ENCODE measurements at regions not wholly inside any gene's neighbourhood (a gene's known extent, or its start where the extent isn't known, plus 50 kb on each side); places are given as distances from the start of the nearest gene placed in this dataset.
"Not testable (repeated sequence)": the region's sequence is repeated elsewhere in the genome, so short reads cannot be mapped to it uniquely, and the experiment has no call there.

DNA sequence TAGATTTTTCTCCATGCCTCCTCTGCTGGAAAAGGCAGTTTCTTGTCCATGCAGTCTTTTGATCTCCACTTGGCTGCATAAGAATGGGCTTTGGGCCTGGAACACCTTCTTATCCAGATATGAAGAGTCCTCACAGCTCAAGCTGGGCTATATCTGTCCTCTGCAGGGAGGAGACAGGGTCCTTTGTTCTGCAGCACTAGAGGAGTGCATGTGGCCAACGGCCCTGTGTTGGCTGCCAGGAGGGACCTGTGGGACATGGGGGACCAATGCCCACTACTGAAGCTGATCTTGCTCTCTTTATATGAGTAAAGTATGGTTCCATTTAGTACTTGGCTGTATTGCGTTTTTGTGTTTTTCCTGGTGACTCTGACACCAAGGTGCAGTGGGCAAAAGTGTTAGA lies 157.3 kb upstream of the ABI3BP start:
- Histone ChIP-seq H3K36me3 (no peaks in the 10 kb centered on the region), H3K4me3 (no peak overlapping the region), H3K4me1 (no peaks in the 10 kb centered on the region), H3K27ac (no peak overlapping the region), H3K27me3 (no peaks in the 10 kb centered on the region), H3K9me3 (replicated peaks) (no peaks in the 10 kb centered on the region)
- DNase-seq = no peak

DNA sequence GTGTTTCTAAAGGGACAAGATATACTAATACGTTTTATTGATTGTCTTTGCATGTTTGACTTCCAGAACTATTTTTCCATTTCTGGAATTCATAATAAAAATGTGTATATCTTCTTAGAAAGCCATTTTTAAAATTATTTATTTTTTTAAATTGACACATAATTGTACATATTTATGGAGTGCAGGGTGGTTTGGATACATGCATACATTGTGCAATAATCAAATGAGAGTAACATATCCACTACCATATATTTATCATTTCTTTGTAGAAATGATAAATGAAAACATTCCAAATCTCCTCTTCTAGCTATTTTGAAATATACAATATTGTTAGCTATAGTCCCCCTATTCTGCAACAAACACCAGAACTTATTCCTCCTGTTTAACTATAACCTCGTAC lies 156.5 kb upstream of the ABI3BP start:
- Histone ChIP-seq H3K27me3 (no peaks in the 10 kb centered on the region), H3K36me3 (no peaks in the 10 kb centered on the region), H3K4me3 (no peak overlapping the region), H3K4me1 (no peaks in the 10 kb centered on the region), H3K9me3 (replicated peaks) (no peaks in the 10 kb centered on the region), H3K27ac (no peak overlapping the region)
- DNase-seq = no peak

DNA sequence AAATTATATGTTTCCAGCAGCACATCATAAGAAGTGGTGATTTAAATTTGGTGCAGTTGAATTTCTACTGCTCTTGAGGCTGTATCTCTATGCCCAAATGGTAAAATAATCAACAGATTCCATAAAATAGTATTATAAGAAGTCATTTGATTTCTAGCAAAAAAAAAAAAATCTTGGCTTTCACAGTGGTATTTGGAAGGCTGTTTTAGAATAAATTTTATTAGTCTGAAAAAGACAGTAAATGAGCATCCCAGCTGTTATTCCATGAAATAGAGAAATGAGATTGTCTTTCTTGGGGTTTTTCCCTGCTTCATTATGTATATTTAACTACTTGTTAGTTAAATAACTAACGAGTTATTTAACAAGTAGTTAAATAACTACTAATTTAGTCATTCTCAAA lies 156.0 kb upstream of the ABI3BP start:
- Histone ChIP-seq H3K9me3 (replicated peaks) (no peaks in the 10 kb centered on the region), H3K36me3 (no peaks in the 10 kb centered on the region), H3K4me3 (no peak overlapping the region), H3K4me1 (no peaks in the 10 kb centered on the region), H3K27me3 (no peaks in the 10 kb centered on the region), H3K27ac (no peak overlapping the region)
- no peak for DNase-seq

DNA sequence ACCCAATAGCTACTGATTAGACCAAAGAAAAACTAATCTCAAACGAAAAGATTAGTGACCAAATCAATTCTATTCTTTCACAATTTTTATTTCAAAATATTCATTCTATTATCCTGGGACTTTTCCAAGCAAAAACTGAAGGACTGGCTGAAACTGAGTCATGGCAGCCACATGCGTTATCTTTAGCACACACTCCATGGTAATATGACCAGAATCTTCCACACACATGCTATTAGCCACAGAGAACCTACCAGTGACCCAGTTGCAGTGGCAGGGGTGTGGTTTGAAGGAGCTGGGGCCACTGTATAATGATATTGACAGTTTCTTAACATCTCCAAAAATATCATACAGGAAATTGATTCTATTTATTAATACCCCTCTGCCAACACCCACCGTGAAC lies 154.8 kb upstream of the ABI3BP start:
- Histone ChIP-seq H3K4me1 (no peaks in the 10 kb centered on the region), H3K36me3 (no peaks in the 10 kb centered on the region), H3K27me3 (no peaks in the 10 kb centered on the region), H3K4me3 (no peak overlapping the region), H3K9me3 (replicated peaks) (no peaks in the 10 kb centered on the region), H3K27ac (no peak overlapping the region)
- no peak for DNase-seq

DNA sequence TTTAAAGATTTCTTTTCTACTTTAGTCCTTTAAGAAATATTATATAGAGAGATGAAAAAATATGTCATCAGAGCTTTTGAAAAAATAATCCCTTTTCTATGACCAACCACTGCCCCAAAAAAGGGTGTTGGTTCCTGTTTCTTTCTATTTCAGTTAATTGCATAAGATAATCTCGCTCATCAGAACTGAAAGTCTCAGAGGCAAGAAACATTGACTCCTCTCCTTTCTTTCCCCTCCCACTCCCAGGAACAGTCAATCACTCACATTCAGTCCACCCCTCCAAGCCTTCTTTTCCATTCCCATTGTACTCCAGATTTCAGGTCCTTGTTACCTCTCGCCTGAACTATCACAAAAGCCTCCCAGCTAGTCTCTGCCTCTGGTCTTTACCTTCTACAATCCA lies 153.7 kb upstream of the ABI3BP start:
- no peaks in the 10 kb centered on the region for H3K4me1 ChIP-seq
- DNase-seq = no peak
- H3K4me3 ChIP-seq = no peak overlapping the region
- no peaks in the 10 kb centered on the region for H3K9me3 ChIP-seq (replicated peaks)
- H3K36me3 ChIP-seq = no peaks in the 10 kb centered on the region
- no peak overlapping the region for H3K27ac ChIP-seq
- H3K27me3 ChIP-seq = no peaks in the 10 kb centered on the region

DNA sequence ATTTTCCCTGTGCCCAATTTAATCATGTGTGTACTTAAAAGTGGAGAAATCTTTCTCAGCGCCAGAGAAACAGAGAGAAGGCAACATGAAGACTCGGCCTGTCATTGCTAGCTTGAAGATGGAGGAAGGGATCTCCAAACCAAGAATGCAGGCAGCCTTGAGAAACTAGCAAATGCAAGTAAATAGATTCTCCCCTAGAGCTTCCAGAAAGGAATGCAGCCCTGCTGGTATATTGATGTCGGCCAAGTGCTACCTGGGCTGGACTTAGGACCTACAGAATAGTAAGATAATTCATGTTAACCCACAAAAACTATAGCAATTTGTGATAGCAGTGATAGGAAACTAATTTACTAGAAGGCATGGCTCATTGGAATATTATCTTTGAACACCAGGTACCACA lies 150.9 kb upstream of the ABI3BP start:
- H3K9me3 ChIP-seq (replicated peaks) = no peaks in the 10 kb centered on the region
- no peak overlapping the region for H3K27ac ChIP-seq
- no peak overlapping the region for H3K4me3 ChIP-seq
- H3K36me3 ChIP-seq = no peaks in the 10 kb centered on the region
- no peaks in the 10 kb centered on the region for H3K27me3 ChIP-seq
- no peaks in the 10 kb centered on the region for H3K4me1 ChIP-seq
- no peak for DNase-seq

DNA sequence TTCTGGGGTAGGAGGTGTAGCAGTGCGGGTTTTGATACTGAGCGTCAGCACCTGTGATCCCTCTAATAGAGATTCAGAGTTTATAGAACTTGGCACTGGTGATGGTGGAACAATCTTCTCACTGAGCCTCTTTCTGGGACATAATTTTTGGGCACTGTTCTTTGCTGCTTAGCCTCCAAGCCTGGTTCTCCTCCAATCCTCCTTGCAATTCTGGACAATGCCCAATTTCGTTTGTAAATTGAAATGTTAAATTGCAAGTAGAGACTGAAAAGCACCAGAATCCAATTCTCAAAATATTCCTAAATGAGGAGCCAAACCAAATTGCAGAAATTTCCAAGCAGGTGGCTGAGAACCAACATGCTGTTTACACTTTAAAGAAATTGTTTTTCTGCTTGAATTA lies 149.8 kb upstream of the ABI3BP start:
- Histone ChIP-seq H3K27me3 (no peaks in the 10 kb centered on the region), H3K4me1 (no peaks in the 10 kb centered on the region)

DNA sequence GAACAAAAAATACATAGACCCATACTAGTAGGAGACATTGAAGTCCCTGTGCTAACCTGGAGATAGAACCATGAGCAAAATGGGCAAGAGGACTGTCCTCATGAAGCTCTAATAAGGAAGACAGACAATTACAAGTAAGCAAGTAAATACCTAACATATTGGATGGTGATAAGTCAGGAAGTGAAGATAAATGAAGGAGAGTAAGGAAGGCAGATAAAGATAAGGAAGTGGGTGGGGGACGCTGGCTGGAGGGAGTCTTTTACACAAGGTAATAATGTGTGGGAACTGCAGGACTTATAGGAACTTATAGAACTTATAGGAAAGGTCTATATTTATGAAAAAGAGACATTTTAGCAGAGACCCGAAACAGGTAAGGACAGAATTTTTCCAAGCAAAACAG lies 148.9 kb upstream of the ABI3BP start:
- Histone ChIP-seq H3K27me3 (no peaks in the 10 kb centered on the region), H3K36me3 (no peaks in the 10 kb centered on the region), H3K9me3 (replicated peaks) (no peaks in the 10 kb centered on the region), H3K4me3 (no peak overlapping the region), H3K4me1 (no peaks in the 10 kb centered on the region), H3K27ac (no peak overlapping the region)
- no peak for DNase-seq

More for the DNA sequence above, 149.8 kb upstream of the ABI3BP start:
- DNase-seq = no peak
- H3K27ac ChIP-seq = no peak overlapping the region
- no peaks in the 10 kb centered on the region for H3K9me3 ChIP-seq (replicated peaks)
- no peaks in the 10 kb centered on the region for H3K36me3 ChIP-seq
- H3K4me3 ChIP-seq = no peak overlapping the region

DNA sequence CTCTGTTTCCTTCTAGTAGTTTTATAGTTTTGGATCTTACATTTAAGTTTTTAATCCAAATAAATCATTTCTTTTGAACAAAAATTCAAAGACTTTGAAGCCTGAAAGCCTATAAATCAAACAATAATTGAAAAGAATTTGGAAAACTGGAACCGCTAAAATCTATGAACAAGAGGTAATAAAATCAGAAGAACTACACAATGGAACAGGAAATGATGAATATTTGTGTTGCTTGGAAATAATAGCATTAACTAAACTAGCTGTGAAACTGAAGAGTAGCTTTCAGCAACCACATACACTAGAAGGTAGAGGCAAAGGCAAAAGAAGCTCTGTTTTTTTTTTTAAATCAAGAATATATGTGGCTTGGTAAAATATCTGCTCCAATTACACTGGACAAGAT lies 147.9 kb upstream of the ABI3BP start:
- no peaks in the 10 kb centered on the region for H3K36me3 ChIP-seq
- no peak for DNase-seq
- H3K27me3 ChIP-seq = no peaks in the 10 kb centered on the region
- H3K4me1 ChIP-seq = no peaks in the 10 kb centered on the region
- no peak overlapping the region for H3K4me3 ChIP-seq
- no peaks in the 10 kb centered on the region for H3K9me3 ChIP-seq (replicated peaks)
- no peak overlapping the region for H3K27ac ChIP-seq

DNA sequence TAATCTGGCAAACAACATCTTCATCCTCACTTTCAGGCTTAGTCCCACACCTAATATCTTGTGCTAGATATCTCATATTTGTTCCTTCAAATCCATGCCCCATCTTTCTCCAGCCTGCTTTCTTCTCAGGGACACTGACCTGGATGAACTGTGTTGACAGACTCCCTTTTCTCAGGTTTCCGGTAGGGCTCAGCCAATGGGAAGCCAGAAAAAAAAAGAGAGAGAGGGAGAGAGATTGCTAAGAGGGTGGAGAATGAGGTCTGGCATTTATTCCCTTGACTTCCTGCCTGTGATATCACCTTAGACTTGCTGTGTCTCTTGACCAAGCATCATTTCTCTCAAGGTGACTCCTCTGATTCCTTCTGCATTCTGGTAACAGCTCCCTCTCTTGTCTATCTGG lies 145.6 kb upstream of the ABI3BP start:
- peaks cover 3% of the 10 kb centered on the region for H3K4me1 ChIP-seq
- no peak for DNase-seq
- no peaks in the 10 kb centered on the region for H3K9me3 ChIP-seq (replicated peaks)
- no peak overlapping the region for H3K27ac ChIP-seq
- H3K27me3 ChIP-seq = no peaks in the 10 kb centered on the region
- H3K4me3 ChIP-seq = no peak overlapping the region
- no peaks in the 10 kb centered on the region for H3K36me3 ChIP-seq

DNA sequence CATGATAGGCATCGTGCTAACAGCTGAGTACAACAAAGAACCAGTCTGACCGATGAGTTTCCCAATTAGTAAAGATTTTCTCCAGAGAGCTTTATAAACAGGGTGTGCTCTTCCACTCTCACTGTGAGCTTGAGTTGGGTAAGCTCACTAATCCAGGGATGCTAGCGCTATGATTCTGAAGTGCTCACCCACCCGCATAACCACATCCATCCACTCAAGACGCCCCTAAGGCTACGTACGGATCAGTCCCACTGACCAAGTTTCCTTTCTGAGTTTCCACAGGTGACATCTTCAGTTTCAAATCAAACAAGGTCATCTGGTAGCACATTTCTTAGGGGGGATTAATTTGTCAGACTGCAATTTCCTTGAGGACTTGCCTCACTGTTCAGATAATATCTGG lies 141.1 kb upstream of the ABI3BP start:
- Histone ChIP-seq H3K27me3 (no peaks in the 10 kb centered on the region), H3K4me3 (no peak overlapping the region), H3K27ac (no peak overlapping the region), H3K36me3 (no peaks in the 10 kb centered on the region), H3K9me3 (replicated peaks) (0 out of 2 replicates have a peak, but pooled peaks cover 7% of the 10 kb centered on the region), H3K4me1 (peaks cover 3% of the 10 kb centered on the region)
- peak; percentile 19 to 39 for DNase-seq

DNA sequence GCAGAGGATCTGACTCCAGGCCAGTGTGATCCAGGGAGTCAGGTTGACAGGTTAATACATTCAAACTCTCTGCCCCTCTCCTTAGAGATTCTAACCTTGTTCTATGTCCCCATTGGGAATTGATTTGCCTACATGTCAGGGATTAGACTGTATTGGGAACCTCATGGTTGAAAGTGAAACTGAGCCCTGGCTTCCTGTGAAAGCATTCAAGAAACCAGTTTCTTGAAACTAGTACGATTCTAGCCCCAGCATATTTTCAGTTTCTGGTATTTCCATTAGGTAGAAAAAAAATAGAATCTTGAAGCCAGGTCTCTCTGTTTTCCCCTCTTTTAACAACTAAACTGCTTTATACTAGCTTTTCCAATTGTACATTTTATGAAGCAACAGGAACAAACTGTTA lies 140.4 kb upstream of the ABI3BP start:
- H3K27ac ChIP-seq = no peak overlapping the region
- no peaks in the 10 kb centered on the region for H3K36me3 ChIP-seq
- no peak overlapping the region for H3K4me3 ChIP-seq
- peaks cover 5% of the 10 kb centered on the region for H3K4me1 ChIP-seq
- H3K9me3 ChIP-seq (replicated peaks) = 0 out of 2 replicates have a peak, but pooled peaks cover 7% of the 10 kb centered on the region
- no peak for DNase-seq
- H3K27me3 ChIP-seq = no peaks in the 10 kb centered on the region

DNA sequence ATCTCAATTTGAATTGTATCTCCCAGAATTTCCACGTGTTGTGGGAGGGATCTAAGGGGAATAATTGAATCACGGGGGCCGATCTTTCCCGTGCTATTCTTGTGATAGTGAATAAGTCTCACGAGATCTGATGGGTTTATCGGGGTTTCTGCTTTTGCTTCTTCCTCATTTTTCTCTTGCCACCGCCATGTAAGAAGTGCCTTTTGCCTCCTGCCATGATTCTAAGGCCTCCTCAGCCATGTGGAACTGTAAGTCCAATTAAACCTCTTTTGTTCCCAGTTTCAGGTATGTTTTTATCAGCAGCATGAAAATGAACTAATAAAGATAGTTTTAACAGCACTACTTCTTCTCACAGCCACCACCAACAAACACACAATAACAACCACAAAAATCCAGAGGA lies 140.0 kb upstream of the ABI3BP start:
- not testable (repeated sequence) for DNase-seq; H3K27me3 ChIP-seq; H3K36me3 ChIP-seq; H3K4me3 ChIP-seq; H3K27ac ChIP-seq; H3K4me1 ChIP-seq; H3K9me3 ChIP-seq (replicated peaks)

DNA sequence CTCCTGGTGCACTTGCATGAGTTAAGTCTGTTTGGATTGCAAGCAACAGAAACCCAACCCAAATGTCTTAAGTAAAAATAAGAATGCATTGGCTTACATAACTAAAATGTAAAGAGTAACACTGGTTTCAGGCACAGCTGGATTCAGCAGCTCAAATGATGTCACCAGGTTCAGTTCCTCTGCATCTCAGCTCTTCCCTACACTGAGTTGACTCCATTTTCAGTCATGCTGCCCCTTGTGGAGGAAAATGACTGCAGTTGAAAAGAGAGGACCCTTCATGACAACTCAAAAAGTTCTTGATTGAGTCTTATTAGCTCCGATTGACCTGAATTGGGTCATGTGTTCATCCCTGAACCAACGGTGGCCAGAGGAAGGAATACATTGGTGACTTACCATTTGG lies 138.5 kb upstream of the ABI3BP start:
- Histone ChIP-seq H3K4me1 (peaks cover 23% of the 10 kb centered on the region), H3K27me3 (no peaks in the 10 kb centered on the region)

DNA sequence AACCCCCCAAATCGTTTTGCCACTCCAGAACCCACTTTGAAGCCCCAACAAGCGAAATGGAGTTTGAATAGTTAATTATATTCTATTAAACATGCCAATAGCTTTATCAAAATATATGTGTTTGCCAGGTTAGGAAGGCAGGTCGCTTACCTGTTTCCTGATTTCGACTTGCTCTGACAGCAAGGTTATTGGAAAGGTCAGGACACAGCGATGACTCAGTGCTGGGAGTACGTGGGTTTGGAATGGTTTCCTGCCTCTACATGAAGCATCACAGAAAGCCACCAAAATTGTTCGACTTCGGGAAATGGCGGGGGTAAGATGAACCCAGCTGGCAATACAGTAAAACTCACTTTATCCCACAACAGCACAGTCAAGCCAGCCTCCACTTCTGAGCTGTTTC lies 135.6 kb upstream of the ABI3BP start:
- H3K4me1 ChIP-seq = peaks cover 23% of the 10 kb centered on the region
- no peak for DNase-seq
- 0 out of 2 replicates have a peak, but pooled peaks cover 7% of the 10 kb centered on the region for H3K9me3 ChIP-seq (replicated peaks)
- no peak overlapping the region for H3K27ac ChIP-seq
- H3K27me3 ChIP-seq = no peaks in the 10 kb centered on the region
- no peaks in the 10 kb centered on the region for H3K36me3 ChIP-seq
- H3K4me3 ChIP-seq = no peak overlapping the region

More for the DNA sequence above, 138.5 kb upstream of the ABI3BP start:
- H3K36me3 ChIP-seq = no peaks in the 10 kb centered on the region
- H3K9me3 ChIP-seq (replicated peaks) = 0 out of 2 replicates have a peak, but pooled peaks cover 7% of the 10 kb centered on the region
- no peak for DNase-seq
- H3K27ac ChIP-seq = no peak overlapping the region
- no peak overlapping the region for H3K4me3 ChIP-seq

DNA sequence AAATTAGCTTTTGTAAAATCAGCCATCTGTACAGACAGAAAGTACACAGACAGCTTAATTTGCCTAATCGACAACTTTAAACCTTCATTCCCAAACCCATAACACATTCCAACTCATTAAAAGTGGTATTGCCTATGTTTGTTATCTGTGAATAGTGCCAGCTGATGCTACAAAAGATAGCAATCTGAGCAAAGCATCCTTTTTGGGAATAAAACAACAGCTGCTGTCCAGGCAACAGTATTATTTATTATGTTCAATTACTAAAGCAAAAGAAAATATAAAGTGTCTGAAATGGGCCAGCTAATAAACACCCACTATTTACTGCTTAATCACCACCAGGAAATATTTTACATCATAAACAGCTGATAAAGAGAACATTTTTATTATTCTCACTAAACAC lies 134.8 kb upstream of the ABI3BP start:
- H3K27ac ChIP-seq = no peak overlapping the region

More for the DNA sequence above, 134.8 kb upstream of the ABI3BP start:
- Histone ChIP-seq H3K36me3 (no peaks in the 10 kb centered on the region), H3K4me3 (no peak overlapping the region), H3K9me3 (replicated peaks) (0 out of 2 replicates have a peak, but pooled peaks cover 7% of the 10 kb centered on the region), H3K27me3 (no peaks in the 10 kb centered on the region), H3K4me1 (peaks cover 31% of the 10 kb centered on the region)
- peak in 1 of 2 experiments; percentile 30 for DNase-seq
